NCI-H226 (cell line): ENCODE measurements at regions not wholly inside any gene's neighbourhood (a gene's known extent, or its start where the extent isn't known, plus 50 kb on each side); places are given as distances from the start of the nearest gene placed in this dataset.
"Not testable (repeated sequence)": the region's sequence is repeated elsewhere in the genome, so short reads cannot be mapped to it uniquely, and the experiment has no call there.

Source experiments
- DNase-seq: peaks from one replicate; pipeline ENCODE4 v3.0.0-alpha.2; 2015

DNA sequence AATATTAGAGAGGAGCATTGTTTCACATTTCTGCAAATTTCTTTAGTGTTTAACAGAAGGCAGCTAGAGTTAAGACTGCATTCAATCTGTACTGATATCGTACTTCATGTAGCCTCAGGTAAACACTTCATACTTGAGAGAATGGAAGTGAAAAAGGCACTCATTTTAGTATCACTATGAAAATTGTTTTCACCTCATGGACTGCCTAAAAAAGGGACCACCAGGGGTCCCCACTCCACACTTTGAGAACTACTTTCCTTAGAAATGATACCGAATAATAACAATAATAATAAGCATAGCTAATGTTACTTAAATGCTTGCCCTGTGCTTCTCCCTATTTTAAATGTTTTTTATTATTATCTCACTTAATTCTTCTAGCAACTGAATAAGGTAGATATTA lies 95.1 kb downstream of the BLID start:
- no peak for DNase-seq

DNA sequence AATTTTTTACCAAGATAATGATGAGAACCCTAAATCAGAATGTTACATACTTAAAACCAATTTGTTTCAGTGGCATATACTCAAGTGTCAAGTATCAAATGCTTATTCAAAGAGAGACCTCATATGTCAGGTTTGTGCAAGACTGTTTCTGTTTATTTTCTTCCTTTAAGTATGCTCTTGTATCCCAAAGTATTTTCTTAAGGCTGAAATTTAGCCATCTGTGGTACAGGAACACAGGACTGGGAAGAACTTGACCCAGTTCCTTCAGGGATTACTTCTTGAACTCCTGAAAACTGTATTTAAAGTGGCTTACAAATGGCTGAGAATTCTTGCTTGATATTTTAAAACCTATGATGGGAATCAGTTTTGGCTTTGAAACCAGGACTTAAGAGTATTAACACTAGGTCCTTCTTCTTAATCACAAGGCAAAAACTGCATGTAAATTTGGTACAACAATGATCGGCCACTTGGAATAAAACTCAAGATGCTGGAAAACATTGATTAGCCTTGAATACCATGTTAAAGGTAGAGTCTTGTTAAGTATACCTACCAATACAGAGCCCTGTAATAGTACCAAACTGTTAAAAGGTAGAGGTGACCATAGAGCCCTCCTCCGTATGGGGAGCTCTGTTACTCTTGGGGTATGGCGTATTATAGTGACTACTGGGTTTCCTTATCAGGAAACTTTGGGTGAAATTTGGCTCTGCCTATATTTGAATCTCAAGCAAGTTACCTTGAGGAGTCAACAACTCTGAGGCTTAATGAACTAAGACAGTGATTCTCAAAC lies 95.9 kb downstream of the BLID start:
- no peak for DNase-seq

DNA sequence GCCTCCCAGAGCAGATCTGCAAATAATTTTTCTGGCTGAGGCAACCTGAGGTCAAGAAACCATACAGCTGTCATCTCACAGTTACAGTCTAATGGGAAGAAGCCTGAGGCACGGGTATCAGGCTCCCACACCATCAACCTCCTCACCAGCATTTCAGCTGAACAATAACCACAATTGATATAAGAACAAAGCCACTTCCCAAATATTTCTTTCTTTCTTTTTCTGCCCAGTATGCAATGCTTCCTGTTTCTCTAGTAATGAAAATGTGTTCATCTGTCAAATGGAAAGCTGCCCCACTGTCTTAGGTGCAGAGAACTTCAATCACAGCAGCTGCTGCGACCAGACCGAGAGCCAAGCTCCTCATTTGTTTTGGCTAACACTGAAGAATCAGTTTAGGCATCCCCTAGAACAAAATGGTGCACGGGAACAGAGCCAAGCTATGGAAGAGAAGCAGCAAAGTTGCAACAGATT lies 108.4 kb downstream of the BLID start:
- DNase-seq = no peak

DNA sequence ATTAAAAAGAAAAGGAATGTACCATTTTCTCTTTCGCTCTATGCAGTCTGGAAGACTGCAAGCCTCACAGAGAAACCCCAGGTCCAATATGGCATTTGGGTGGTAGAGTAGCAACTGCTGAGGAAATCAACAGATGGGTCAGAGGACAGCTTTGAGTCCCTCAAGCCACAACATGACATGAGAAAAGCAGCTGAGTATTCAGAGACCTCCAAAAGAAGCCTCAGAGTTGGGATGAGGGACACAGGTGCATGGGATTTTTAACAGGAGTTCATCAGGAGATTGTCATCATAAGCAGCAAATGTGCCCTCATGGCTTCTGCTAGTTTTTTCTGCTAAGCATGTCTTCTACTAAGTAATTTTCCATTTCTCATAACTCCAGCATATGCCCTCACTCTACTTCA lies 111.6 kb downstream of the BLID start:
- no peak for DNase-seq

DNA sequence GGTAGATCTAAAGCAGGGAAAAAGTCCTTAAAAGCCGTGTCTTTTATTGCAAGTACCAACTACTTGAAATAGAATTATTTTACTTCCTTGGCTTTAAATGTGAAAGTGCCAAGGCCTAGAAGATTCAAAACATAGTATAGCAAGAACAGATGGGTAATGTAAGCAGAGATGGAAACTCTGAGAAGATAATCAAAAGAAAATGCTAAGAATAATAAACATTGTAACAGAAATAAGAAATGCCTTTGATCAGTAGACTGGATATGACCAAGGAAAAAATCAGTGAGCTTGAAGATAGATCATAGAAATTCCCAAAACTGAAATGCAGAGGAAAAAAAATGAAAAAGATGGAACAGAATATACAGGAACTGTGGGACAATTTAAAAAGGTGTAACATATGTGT lies 113.1 kb downstream of the BLID start:
- DNase-seq = no peak

DNA sequence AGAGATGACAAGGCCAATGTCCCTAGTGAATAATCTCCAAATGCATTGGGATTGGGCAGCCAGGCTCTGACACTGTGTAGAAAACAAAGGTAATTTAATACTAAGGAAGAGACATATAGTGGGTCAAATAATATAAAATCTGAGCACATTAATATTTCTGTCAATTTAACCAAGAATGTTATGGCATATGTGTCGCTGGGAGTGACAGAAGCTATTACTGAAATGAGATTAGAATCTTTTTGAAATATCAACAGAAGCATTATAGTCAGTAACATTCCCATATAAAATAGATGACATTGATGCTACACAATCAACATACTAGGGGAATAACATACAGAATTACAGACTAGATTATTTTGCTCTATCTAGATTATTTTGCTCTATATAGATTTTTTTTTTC lies 114.0 kb downstream of the BLID start:
- DNase-seq = no peak

DNA sequence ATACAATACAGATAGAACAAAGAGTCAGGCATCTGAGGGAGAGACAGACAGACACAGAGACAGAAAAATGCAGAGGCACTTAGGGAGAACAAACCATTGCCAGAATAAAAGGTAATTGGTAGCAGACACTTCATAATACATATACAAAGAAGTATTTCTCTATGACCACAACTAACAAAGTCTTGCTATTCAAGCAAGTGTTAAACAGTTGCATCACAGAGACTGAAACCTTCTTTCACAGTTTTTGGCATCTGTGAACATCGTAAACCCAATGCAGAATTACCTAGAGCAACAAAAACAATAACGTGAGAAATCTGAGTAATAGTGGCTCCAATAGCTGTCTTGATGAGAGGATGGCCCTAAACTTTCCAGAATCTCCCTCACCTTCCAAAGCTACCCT lies 116.4 kb downstream of the BLID start:
- DNase-seq = no peak

DNA sequence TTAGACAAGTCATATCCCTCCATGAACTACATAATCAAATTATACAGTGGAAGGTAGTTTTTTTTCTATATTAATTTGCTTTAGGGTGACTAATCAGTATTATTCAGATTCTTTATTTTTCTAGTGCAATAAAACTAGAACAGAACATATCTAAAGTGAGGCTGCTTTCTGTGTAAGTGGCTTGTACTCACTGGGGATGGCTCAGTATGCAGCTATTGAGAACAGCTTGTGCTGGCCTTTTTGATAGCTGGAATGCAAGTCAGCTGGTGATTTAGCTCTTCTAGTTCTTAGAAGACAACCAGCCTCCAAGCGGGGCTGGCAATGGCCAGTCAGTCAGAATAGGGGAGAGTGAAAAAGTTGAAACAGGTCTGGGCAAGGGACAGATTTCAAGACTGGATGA lies 119.4 kb downstream of the BLID start:
- no peak for DNase-seq

DNA sequence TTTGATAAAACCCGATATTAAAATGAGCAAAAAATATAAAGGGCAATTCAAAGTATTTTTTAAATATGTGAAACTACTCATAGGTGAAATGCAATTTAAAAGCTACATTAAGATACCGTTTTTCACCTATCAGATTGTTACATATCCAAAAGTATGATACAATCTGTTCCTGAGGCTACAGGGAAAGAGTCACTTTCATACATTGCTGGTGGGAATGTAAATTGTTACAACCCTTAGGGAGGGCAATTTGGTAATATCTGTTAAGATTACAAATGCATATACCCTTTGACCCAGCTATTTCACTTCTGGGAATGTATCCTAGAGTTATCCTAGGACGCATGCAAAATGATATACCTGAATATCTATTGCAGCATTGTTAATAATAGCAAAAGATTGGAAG lies 132.1 kb downstream of the BLID start:
- no peak for DNase-seq

DNA sequence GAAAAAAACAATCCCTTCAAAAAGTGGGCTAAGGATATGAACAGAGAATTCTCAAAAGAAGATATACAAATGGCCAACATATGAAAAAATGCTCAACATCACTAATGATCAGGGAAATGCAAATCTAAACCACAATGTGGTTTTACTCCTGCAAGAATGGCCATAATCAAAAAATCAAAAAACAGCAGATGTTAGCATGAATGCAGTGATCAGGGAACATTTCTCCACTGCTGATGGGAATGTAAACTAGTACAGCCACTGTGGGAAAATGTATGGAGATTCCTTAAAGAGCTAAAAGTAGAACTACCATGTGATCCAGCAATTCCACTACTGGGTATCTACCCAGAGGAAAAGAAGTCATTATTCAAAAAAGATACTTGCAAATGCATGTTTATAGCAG lies 138.1 kb downstream of the BLID start:
- DNase-seq = not testable (repeated sequence)

DNA sequence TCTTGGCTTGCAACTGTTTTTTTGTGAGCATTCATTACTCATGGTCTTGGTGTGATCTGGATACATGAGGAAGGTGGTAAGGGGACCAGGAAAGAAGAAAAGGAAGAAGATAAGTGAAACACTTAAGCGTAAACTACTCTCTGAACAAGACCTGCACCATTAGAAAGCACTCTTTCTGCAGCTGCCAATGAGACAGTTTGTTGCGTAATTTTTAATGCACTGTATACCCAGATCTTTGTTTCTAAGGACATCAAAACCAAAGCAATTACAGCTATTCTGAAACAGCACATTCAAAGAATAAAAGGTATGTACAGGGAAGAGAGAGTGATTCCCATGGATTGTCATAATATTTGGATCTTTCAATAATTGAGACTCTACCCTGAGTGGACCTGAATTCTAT lies 147.4 kb downstream of the BLID start:
- no peak for DNase-seq

DNA sequence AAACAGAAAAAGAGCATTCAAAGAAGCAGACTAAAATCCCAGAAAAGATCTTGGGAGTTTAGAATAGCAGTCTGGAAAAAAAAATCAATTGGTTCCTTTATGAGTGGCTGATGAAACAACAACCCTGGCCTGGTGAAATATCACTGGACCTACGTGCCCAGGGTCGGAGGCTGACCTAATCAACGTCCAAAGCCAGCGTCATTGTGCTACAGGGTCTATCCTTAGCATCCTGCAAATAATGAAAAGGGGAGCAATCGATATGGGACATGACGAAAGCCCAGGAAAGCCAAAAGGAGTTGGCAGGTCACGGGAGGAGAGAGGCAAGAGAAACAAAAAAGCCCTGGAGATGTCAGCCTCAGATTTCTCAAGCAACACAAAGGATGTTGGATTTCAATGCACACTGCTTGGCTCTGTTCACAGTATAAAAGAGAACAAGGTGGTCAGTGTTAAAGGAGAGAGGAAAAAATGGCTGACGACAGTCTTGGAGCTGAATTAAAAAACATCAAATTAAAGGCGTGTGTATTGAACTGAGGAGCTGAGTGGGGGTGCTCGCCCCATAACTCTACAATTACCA lies 148.8 kb downstream of the BLID start:
- DNase-seq = no peak

DNA sequence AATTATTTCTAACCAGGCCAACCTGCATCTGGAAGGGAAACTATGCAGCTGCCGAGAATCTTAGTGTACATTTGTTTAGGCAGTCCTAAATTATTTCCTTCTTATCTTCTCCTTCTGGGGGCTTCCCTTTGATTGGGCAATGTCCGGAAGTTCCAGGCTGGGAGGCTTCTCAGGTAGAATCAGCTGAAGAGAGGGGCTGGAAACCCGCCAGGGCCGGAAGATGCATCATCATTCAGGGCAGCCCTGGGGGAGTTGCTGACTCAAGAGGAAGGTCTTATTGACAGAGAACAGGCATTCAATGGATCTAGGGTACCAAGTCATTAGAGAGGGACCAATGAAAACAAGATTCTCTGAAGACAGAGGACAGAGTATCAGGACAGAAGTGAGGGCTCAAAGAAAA lies 150.7 kb downstream of the BLID start:
- peak; percentile 92 for DNase-seq

DNA sequence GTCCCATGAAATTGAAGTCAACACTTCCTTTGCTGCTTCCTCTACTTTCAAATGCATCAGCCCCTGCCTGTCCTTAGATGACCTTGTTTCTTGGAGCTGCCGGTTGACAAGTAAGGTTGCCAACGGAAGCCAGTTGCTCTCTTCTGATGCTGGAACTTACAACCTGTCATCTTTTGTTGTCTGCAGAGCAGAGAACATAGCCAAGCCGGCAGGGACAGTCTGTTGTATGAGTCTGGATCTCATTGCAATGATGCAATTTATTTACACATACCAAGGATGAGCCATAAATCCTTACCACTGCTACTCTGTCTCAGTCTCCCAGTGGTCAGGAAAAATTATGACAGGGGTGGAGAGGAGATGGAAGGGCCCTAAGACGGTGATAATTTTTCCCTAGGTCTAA lies 151.4 kb downstream of the BLID start:
- DNase-seq = peak; percentile 43

DNA sequence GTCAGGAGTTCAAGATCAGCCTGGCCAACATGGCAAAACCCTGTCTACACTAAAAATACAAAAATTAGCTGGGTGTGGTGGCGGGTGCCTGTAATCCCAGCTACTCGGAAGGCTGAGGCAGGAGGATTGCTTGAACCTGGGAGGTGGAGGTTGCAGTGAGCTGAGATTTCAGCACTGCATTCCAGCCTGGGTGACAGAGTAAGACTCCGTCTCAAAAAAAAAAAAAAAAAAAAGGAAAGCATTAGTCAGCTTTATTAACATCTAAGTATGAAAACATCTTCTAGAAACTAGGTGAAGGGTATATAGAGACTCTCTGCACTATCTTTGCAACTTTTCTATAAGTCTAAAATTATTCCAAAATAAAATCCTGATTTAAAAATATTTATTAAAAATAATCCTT lies 152.2 kb downstream of the BLID start:
- not testable (repeated sequence) for DNase-seq

DNA sequence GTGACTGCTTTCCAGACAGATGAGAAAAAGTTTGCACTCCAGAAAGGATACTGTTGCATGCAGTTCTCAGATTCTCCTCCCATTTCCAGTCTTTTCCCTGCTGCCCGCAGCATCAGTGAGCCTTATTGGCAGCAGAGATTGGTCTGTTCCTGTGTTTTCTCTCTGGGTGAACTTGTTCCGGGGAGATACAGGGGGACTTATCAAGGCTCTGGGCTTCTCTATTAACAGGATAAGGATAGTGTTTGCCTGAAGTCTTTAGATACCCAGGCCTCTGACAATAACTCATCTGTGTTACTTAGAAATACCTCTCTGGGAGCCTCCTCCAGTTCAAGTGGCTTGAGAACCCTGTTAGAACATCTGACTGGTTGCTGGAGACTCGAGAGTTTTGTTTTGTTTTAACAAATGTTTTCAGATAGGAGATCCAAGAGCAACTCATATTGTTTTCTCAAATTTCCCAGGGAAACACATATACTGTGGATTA lies 154.7 kb downstream of the BLID start:
- DNase-seq = no peak

DNA sequence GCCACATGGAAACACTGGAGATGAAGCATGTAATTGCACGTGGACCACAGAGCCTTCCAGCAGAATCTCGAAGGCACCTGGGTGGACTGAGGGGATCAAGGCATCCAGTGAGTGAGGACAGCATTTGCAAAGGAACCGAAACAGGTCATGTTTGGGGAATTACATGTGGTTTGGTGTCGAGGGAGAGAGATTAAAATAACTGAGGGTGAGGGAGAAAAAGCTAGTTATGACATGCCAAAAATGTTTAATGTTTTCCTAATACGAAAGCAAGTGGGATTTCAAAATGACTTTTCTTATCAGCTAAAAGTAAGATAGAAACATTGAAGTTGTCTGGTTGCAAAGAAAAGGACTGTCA lies 157.1 kb downstream of the BLID start:
- DNase-seq = no peak

DNA sequence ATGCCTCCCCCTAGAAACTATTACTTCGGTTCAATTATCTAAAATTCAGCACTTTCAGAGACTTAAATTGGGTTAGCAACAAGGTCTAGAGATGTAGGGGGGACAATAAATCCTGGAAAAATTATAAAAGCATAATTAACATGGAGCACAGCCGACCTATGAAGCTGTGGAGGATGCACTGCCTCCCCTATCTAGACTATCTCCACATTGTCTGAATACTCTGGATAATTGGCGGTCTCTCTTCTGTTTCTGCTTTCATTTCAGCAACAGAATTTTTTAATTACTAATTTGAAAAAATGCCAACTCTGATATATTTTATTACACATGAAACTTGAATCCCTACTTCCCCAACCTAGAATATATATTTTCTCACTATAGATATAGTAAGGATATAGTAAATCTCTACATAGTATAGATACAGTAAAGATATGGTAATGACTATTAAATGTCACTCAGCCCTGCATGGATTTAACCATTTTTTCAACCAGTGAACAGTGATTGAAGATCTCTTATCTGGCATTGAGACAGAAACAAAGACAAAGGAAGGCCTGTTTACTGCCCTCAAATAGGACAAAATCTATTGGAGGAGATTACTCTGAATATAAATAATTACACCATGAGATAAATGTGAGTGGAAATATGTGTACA lies 157.6 kb downstream of the BLID start:
- DNase-seq = no peak

DNA sequence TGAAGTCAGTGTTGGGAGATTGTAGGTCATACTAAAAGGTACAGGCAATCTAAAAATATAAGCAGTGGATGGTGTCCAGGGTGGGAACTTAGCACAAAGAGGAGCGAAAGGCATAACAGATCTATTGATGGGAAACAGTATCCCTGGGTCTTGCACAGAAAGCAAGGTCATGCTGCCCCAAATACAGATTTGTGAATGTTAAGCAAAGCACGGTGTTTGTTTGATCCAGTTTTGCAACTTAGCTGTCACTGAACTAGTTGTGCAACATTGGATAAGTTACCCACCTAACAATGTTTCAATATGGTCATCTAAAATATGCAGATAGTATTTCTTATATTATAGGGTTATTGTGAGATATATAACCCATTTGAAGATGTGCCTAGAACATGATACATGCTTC lies 162.9 kb downstream of the BLID start:
- no peak for DNase-seq

DNA sequence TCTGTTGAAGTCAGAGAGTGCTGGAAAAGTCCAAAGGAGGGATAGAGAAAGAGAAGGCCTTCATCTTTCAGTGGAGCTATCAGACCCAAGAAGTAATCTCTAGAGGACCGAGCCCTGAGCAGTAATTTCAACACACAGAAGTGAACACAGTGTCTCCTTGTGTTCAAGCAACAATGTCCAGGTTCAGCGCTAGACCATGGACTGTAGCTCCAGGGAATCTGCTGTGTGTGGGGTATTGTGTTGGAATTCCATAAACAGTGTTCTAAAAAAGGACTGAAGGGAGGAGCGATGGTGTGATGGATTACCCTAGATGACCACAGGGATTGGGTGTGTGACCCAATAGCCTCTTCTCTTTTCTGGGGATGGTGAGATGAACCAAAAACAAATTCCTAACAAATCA lies 165.9 kb downstream of the BLID start:
- DNase-seq = no peak

DNA sequence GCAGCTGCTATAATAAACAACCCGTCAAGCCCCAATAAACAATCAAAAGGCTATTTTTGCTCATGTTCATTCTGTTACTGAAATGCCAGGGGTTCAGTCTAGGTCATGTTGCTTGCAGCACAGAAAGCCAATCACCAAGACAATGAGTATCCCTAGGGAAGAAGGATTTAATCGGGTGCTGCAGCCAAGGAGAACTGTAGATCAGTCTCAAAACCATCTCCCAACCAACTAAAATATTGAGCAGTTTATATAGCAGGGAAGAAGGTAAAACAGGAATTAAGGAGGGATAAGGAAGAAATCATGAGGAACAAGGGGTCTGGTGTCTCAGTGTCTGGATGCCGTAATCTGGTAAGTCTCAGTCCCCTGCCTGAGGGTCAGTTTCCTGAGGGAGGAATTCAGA lies 169.5 kb downstream of the BLID start:
- no peak for DNase-seq

DNA sequence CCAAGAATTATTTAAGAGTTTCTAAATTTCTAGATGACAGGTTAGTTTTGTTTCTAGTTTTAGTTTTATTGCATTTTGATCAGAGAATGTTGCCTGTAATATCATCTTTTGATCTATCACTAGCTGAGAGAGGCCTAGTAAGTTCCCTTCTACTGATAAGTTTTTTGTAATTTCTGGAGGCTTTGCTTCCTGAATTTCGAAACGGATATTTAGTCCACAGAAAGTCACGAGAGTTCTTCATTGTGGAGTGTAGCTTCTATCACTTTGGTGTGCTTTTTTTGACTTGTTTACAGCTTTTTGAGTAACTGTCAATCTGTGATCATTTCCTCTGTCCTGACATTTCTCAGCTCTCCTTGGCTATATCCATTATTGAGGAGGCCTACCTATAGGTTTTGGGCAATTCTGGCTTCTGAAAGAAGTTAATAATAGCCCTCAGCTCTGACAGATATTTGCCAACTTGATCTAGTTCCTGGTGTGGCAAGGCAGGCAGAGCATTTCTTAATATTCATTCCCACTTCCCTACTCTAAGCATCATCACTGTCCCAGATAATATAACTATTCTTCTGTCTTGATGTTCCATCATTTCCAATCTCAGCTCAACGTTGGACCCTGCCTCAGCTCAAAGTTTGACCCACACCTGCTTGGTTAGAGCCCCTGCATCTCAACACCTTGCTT lies 171.3 kb downstream of the BLID start:
- DNase-seq = no peak

DNA sequence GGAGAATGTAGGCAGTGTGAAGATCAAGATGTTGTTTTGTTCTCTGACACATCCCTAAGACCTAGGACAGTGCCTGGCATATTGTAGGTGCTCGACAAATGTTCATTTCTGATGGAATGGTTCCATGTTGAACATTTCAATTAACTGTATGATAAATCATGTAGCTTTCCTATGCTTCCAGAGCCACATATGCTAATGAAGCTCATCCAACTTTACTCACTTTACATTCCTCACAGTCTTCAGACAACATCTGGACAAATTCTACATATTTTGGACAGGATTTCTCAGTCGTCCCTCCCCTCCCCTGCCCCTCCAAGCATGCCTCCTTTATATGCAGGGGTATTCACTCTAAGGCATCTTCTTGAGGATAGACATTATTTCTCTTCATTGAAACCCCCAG lies 177.9 kb downstream of the BLID start:
- DNase-seq = no peak
